ENCODE measurements at regions not wholly inside any gene's neighbourhood (a gene's known extent, or its start where the extent isn't known, plus 50 kb on each side); places are given as distances from the start of the nearest gene placed in this dataset.

GRCh38 chr12:88413646-88414045, 166.6 kb downstream of the KITLG start:
- DNase-seq = no peak
- peaks cover 3% of the 10 kb centered on the region for H3K4me1 Mint-ChIP-seq
- no peaks in the 10 kb centered on the region for H3K9me3 Mint-ChIP-seq

GRCh38 chr12:88416155-88416554, 164.1 kb downstream of the KITLG start:
- Mint-ChIP-seq H3K9me3 (no peaks in the 10 kb centered on the region), H3K27me3 (ENCODE audit: low read depth, poor library complexity) (no peaks in the 10 kb centered on the region), H3K4me3 (no peak overlapping the region), H3K4me1 (peaks cover 3% of the 10 kb centered on the region), H3K27ac (no peak overlapping the region), H3K36me3 (ENCODE audit: low read depth) (no peaks in the 10 kb centered on the region)
- no peak for TF ChIP-seq CTCF (IDR thresholded peaks at IDR 0.05)
- no peak for DNase-seq

More at GRCh38 chr12:88413646-88414045, 166.6 kb downstream of the KITLG start:
- Mint-ChIP-seq H3K36me3 (ENCODE audit: low read depth) (no peaks in the 10 kb centered on the region), H3K27ac (no peak overlapping the region), H3K27me3 (ENCODE audit: low read depth, poor library complexity) (no peaks in the 10 kb centered on the region), H3K4me3 (no peak overlapping the region)
- no peak for TF ChIP-seq CTCF (IDR thresholded peaks at IDR 0.05)

GRCh38 chr12:88416786-88417185, 163.5 kb downstream of the KITLG start:
- Mint-ChIP-seq H3K4me3 (no peak overlapping the region), H3K27ac (no peak overlapping the region), H3K27me3 (ENCODE audit: low read depth, poor library complexity) (no peaks in the 10 kb centered on the region), H3K36me3 (ENCODE audit: low read depth) (no peaks in the 10 kb centered on the region), H3K4me1 (peaks cover 3% of the 10 kb centered on the region), H3K9me3 (no peaks in the 10 kb centered on the region)
- DNase-seq = no peak
- no peak for TF ChIP-seq CTCF (IDR thresholded peaks at IDR 0.05)

- Mint-ChIP-seq H3K27me3 (ENCODE audit: low read depth, poor library complexity) (no peaks in the 10 kb centered on the region), H3K4me1 (peaks cover 3% of the 10 kb centered on the region), H3K9me3 (no peaks in the 10 kb centered on the region), H3K27ac (no peak overlapping the region), H3K36me3 (ENCODE audit: low read depth) (no peaks in the 10 kb centered on the region), H3K4me3 (no peak overlapping the region)
- no peak for TF ChIP-seq CTCF (IDR thresholded peaks at IDR 0.05)
- DNase-seq = no peak
Observed at GRCh38 chr12:88417531-88417930, 162.7 kb downstream of the KITLG start.

- Mint-ChIP-seq H3K36me3 (ENCODE audit: low read depth) (no peaks in the 10 kb centered on the region), H3K9me3 (no peaks in the 10 kb centered on the region), H3K4me3 (no peak overlapping the region), H3K27ac (no peak overlapping the region), H3K4me1 (no peaks in the 10 kb centered on the region), H3K27me3 (ENCODE audit: low read depth, poor library complexity) (no peaks in the 10 kb centered on the region)
- DNase-seq = no peak
- no peak for TF ChIP-seq CTCF (IDR thresholded peaks at IDR 0.05)
Observed at GRCh38 chr12:88418856-88419497, 161.3 kb downstream of the KITLG start.

- no peaks in the 10 kb centered on the region for H3K4me1 Mint-ChIP-seq
- DNase-seq = no peak
- TF ChIP-seq CTCF (IDR thresholded peaks at IDR 0.05) = no peak
Observed at GRCh38 chr12:88419794-88420193, 160.5 kb downstream of the KITLG start.

More at GRCh38 chr12:88419794-88420193, 160.5 kb downstream of the KITLG start:
- H3K4me3 Mint-ChIP-seq = no peak overlapping the region
- H3K27ac Mint-ChIP-seq = no peak overlapping the region
- no peaks in the 10 kb centered on the region for H3K27me3 Mint-ChIP-seq (ENCODE audit: low read depth, poor library complexity)
- H3K36me3 Mint-ChIP-seq (ENCODE audit: low read depth) = no peaks in the 10 kb centered on the region
- no peaks in the 10 kb centered on the region for H3K9me3 Mint-ChIP-seq
